ENCODE measurements at regions not wholly inside any gene's neighbourhood (a gene's known extent, or its start where the extent isn't known, plus 50 kb on each side); places are given as distances from the start of the nearest gene placed in this dataset.

DNA sequence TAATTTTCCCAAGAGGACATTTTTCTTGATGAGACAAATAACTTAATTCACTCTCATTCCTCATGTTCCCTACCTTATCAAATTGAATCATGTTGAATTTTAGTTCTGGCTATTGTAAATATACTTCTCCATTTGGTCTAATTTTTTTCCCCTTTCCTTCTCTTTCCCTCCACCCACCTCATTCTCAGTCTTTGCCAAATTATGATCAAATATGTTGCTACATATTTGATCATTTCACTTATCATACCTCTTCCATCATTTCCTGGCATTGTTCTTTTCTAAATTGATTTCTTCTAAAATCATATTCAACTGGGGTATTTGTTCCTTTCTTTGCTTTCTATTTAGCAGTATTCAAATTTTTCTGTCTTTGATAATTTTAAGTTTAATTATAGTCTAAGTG lies 52.3 kb downstream of the HDGFL1 start:
- no peak for TF ChIP-seq CTCF (IDR thresholded peaks at IDR 0.05)
- no peaks in the 10 kb centered on the region for H3K36me3 ChIP-seq
- intact Hi-C loops (cut with DNase I): no loop called here
- H3K4me3 ChIP-seq: no peak overlapping the region
- H3K4me1 ChIP-seq: no peaks in the 10 kb centered on the region
- no peak overlapping the region for H3K9ac ChIP-seq (ENCODE audit: low read depth in 2 of 2, low read length in 2 of 2)
- no peak for DNase-seq
- no peaks in the 10 kb centered on the region for H3K9me3 ChIP-seq
- H3K27ac ChIP-seq: no peak overlapping the region
- no peaks in the 10 kb centered on the region for H3K27me3 ChIP-seq

GRCh38 chr6:22622351-22622750 lies 53.0 kb downstream of the HDGFL1 start:
- Histone ChIP-seq H3K4me1 (no peaks in the 10 kb centered on the region), H3K9me3 (no peaks in the 10 kb centered on the region), H3K36me3 (no peaks in the 10 kb centered on the region), H3K27ac (no peak overlapping the region), H3K4me3 (no peak overlapping the region), H3K27me3 (no peaks in the 10 kb centered on the region), H3K9ac (ENCODE audit: low read depth in 2 of 2, low read length in 2 of 2) (no peak overlapping the region)
- TF ChIP-seq CTCF (IDR thresholded peaks at IDR 0.05): no peak
- intact Hi-C loops (cut with DNase I): no loop called here
- no peak for DNase-seq

GRCh38 chr6:22622813-22623212 lies 53.4 kb downstream of the HDGFL1 start:
- H3K27me3 ChIP-seq: no peaks in the 10 kb centered on the region
- no peak for DNase-seq
- H3K27ac ChIP-seq: no peak overlapping the region
- H3K4me1 ChIP-seq: no peaks in the 10 kb centered on the region
- no peaks in the 10 kb centered on the region for H3K9me3 ChIP-seq
- intact Hi-C loops (cut with DNase I): no loop called here
- H3K9ac ChIP-seq (ENCODE audit: low read depth in 2 of 2, low read length in 2 of 2): no peak overlapping the region
- H3K36me3 ChIP-seq: no peaks in the 10 kb centered on the region
- H3K4me3 ChIP-seq: no peak overlapping the region
- TF ChIP-seq CTCF (IDR thresholded peaks at IDR 0.05): no peak

DNA sequence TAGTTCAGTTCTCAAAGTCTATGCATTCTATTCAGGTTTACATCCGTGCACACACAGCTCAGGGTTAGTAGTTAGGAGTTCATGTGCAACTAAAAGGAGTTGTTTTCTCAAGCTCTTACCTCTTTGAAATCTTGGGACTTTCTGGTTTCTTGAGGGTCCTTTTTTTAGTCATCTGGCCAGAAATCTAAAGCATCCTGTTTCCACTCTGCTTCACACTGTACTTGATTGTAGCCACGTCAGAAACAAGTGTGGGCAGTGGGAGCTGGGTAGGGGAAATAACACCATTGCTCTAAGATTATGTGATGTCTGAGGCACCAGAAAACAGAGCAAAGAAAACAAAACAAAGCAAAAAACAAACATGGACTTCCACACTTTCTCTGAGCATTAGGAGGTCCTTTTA lies 58.3 kb downstream of the HDGFL1 start:
- H3K27ac ChIP-seq: no peak overlapping the region
- no peak for TF ChIP-seq CTCF (IDR thresholded peaks at IDR 0.05)
- no peaks in the 10 kb centered on the region for H3K36me3 ChIP-seq
- no peak for DNase-seq
- no peak overlapping the region for H3K4me3 ChIP-seq
- no peaks in the 10 kb centered on the region for H3K9me3 ChIP-seq
- no peaks in the 10 kb centered on the region for H3K27me3 ChIP-seq
- intact Hi-C loops (cut with DNase I): no loop called here
- no peak overlapping the region for H3K9ac ChIP-seq (ENCODE audit: low read depth in 2 of 2, low read length in 2 of 2)
- H3K4me1 ChIP-seq: no peaks in the 10 kb centered on the region

DNA sequence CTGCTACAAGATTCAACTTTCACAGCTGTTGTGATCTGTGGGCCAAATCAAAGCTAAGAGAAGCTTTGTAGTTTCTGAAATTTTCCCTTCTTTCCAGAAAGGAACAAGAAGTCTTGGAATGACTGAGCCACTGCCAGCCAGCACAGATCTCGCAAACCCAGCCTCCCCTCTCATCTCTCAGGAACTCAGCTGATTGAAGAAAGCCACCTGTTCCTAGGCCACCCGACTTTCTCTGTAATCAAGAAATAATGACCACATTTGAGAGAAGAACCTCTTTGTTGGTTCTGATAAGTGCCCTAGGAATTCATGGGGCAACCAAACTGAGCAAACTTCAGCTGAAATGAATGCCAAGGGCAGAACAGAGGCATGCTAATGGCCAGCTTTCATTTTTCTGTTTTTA lies 61.7 kb downstream of the HDGFL1 start:
- Histone ChIP-seq H3K9me3 (no peaks in the 10 kb centered on the region), H3K27ac (no peak overlapping the region), H3K36me3 (no peaks in the 10 kb centered on the region), H3K9ac (ENCODE audit: low read depth in 2 of 2, low read length in 2 of 2) (no peak overlapping the region), H3K4me1 (no peaks in the 10 kb centered on the region), H3K4me3 (no peak overlapping the region), H3K27me3 (no peaks in the 10 kb centered on the region)
- no peak for DNase-seq
- no peak for TF ChIP-seq CTCF (IDR thresholded peaks at IDR 0.05)
- intact Hi-C loops (cut with DNase I): no loop called here
